ENCODE measurements at regions not wholly inside any gene's neighbourhood (a gene's known extent, or its start where the extent isn't known, plus 50 kb on each side); places are given as distances from the start of the nearest gene placed in this dataset.
"Not testable (repeated sequence)": the region's sequence is repeated elsewhere in the genome, so short reads cannot be mapped to it uniquely, and the experiment has no call there.

DNA sequence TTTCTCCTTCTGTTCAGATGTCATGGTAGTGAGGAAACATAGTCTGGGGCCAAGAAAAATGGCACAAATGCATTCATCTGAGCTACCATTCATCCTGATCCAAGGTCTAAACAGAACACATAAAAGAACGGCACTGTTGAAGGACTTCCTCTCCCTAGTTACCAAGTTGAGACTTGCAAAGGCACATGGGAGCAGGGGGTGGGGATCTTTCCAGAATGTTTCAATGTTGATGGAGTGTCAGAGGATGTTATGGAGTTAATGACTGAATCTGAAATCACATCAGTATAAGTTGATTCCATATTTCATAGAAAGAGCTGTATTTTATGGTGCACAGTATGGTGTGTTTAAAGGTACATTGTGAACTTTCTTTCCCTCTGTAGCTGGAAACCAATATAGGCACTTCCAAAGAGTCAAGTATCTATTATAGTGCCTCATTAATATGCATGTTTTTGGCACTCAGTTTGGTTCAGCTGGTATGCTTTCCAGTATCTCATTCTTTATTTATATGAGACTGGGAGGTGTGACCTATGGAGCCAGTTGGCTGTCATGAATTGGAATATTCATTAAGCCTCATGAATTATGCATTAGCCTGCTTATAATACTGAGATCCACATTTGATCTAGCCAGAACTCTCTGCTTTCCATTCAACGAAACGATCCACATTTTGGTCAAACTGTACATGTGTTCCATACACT lies 603.0 kb downstream of the NR2F1-AS1 start:
- no peak for DNase-seq

DNA sequence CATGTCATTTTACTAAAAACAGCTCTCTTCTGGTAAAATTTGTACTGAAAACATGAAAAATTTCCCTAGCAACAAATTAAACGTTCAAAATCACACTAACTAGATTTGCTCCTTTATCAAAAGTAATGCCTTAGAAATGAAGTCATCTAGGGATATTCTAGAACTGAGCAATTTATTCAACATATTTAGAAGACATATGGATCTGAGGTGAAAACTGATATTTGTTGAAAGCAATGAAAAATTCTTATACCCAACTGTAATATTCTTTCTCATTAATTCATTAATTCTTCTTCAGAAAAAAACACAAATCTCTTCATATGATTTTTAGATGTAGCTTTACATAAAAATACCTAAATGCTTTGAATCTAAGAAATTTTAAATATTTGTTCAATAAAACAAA lies 604.9 kb downstream of the NR2F1-AS1 start:
- no peak for DNase-seq

DNA sequence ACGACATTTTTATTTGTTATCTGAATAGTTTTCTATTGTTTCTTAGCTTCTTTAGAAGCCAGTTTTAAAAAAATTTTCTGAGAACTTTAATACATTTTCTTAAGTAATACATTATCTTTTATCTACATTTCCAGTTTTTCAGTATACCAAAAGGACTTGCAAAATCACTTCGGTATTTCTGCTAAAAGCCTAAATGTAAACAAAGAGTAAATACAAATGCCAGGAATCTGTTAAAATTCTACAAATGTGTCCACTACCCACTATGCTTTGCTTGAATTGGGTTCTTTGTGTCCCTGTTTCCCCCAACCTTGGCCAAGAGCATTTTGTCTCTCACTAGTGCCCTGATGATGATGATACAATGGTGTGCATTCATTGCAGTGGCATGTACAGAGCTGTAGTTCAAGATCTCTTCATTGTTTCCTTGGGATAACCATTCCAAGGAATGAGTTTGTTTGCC lies 611.2 kb downstream of the NR2F1-AS1 start:
- DNase-seq, result no peak

DNA sequence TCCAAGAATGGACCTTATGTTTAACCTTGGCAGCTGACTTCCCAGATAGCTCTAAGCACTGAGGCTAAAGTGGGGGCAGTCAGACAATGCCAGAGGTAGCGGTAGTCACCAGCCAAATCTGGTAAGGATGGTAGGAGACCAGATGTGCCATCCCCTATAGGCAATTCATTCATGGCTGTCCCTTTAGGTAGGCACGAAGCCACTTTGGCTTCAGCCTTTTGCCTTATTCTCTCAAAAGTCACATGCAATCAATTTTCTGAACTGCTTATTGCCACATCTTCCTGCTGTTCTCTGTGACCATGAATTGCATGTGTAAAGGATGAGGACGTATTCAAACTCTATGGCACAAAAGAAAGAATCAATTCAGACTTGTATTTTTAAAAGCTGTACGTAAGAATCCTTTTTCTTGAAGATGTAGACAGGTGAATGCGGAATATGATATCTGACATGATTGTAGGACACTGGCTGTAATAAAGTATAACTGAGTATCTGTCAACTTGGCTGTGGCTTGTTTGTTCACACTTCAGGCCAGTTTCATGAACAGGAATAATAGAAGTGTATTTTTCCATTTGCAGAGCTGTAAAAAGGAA lies 611.7 kb downstream of the NR2F1-AS1 start:
- DNase-seq, result no peak

DNA sequence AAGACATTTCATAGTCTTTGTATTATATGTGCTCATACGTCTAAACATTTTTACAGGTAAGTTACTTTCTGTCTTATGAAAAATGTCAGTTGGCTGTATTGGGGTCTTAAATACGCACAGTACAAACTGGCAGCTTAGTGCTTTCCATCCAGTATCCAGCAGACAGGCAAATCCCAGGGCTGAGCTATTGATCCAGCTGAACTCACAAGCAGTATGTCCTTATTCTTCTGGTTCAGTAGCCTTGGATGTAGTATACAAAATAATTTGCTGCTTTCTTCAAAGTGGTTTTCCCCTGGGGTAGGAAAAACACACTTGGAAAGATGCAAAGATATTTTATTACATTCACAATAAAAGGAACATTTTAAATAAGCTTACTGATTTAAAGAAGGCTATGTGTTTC lies 617.2 kb downstream of the NR2F1-AS1 start:
- DNase-seq, result no peak

DNA sequence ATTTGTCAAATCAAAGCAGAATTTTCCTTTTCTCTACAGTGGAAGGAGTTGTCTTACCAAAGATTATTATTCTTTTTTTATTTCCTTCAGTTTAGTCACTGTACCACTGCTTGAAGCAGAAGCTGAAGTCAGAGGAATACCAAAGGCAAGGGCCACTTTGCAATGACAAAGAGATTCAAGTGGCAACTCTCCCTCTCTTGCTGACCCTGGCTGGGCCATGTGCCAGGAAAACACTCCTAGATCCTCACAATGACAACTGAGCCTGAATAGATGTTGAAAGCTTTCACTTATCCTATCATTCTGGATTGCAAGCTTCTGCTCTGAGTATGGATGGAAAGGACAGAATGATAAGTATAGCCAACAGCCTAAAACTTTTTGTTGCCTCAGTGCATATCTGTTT lies 618.3 kb downstream of the NR2F1-AS1 start:
- no peak for DNase-seq

DNA sequence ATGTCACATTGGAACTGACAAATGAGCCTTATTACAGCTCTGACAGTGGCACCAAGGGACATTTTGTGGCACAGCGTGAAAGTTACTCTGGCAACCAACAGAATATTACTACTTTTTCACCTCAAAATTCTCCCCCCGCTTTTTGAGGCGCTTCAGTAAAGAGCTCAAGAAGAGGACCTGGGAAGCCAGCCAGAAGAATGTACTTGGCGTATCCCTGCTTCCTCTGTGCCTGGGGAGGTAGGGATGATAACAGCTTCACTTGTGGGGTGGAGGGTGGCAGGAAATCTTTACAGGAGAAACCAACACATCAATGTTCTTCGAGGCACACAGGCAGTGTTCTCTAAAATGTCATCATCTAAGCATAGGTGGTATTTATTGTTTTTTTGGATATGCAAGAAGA lies 624.1 kb downstream of the NR2F1-AS1 start:
- DNase-seq, result no peak

DNA sequence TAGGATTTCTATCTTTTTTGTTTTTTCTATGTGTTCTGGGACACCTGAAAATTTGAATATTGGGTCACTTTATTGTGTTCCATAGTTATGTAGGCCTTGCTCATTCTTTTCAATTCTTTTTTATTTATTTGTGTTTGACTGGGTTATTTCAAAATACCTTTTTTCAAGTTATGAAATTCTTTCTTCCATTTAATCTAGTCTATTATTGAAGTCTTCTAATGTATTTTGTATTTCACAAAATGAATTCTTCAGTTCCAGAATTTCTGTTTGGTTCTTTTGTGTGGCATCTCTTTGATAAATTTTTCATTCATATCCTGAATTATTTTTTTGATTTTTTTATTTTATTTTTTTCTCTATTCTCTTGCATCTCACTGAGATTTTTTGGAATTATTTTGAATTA lies 628.8 kb downstream of the NR2F1-AS1 start:
- DNase-seq, result no peak

DNA sequence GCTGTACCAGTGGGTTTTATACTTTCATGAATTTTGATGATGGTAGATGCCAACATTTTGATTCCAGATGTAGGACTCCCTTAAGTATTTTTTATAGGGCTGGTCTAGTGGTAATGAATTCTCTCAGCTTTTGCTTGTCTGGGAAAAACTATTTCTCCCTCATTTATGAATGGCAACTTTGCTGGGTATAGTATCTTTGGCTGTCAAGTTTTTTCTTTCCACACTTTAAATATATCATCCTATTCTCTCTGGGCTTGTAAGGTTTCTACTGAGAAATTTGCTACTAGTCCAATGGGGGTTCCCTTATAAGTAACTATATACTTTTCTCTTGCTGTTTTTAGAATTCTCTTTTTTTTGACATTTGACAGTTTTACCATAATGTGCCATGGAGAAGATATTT lies 629.3 kb downstream of the NR2F1-AS1 start:
- DNase-seq, result no peak

DNA sequence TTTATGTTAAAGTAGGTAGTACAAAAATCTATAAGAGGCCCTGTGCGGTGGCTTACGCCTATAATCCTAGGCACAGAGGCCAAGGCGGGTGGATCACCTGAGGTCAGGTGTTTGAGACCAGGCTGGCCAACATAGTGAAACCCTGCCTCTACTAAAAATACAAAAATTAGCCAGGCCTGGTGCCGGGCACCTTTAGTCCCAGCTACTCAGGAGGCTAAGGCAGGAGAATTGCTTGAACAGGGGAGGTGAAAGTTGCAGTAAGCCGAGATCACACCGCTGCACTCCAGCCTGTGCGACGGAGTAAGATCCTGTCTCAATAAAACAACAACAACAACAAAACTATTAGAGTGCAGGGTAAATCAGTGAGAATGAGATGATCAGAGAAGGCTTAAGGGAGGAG lies 634.5 kb downstream of the NR2F1-AS1 start:
- no peak for DNase-seq

DNA sequence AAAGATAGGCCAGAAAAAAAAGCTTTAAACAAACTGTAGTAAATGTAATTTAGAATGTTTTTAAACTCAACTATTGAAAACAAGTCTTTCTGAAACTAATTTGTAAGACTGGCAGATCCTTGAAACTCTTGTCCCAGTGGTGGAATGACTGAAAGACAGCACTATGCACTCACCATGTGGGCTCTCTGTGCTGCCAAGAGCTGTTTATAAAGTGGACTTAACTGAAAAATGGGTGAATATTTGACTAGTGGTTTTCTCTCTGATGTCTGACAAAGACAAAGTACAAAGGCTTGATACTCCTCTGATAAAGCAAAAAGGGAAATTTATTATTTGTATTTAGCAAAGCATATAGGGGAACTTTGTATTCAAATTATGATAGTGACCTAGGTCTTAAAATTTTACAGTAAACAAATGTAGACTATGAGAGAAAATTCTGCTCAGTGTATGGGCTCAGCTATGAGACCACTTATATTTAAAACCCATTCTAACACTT lies 635.4 kb downstream of the NR2F1-AS1 start:
- DNase-seq, result no peak

DNA sequence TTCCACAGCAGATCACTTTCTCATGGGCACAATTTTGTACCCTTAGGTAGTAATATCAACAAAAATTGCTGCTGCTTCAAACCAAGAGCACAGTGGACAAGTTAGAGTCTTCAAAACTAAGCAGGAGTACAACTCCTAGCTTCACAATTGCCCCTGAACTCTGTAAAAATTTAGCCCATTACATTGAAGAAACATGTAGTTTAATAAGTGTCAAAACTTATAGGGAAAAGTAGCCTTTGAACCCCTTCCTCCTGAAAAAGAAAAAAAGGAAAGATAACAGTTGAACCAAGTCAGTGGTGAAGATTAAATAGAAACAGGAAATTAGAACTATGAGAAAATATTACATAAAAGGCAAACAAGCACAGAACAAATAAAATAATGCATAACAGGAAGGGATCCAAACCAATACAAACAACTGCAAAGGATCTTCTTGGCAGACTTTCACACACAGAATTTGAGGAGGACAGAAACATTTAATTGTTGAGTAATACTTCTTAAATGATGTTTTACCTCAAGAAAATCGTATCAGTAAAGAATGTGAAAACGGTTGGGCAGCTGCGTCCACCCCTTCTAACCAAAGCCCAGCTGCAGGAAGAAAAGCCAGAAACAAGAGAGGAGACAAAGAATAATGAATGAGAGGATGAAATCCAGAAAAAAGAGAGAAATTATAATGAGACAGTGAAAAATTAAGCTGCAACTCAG lies 636.0 kb downstream of the NR2F1-AS1 start:
- DNase-seq, result no peak

DNA sequence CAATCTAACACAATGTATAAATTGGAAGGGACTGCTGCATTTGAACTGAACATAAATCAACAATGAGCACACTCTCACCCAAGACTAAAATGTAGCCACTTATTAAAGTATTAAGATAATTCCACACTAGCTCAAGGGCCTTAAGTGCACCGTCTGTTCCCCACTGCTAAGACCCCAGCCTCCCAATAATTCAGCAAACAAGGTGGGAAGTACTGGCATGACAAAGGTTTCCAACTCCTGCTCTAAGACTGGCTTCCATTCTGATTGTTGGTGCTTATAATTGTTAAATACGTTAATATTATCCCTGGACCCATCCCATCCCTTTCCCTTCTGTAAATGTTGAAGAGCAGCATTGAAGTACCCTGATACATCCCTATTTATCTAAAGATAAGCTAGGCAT lies 636.7 kb downstream of the NR2F1-AS1 start:
- no peak for DNase-seq

DNA sequence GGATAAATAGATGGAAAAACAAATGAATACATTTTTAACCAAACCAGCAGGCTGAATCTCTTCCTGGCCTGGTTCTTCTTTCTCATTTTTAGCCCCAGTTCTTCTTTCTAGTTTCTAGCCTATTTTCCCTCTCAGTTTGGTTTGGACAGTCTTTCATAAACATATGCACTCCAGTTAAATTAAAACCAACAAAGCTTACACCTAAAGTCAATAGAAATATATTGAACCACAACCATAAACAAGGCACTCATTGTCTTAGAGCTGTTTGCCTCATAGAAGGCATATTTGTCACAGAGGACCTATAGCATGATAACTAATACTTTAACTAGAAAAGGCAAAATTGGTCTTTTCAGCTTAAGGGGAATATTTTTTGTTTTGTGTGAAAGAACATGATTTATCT lies 638.3 kb downstream of the NR2F1-AS1 start:
- DNase-seq, result no peak

DNA sequence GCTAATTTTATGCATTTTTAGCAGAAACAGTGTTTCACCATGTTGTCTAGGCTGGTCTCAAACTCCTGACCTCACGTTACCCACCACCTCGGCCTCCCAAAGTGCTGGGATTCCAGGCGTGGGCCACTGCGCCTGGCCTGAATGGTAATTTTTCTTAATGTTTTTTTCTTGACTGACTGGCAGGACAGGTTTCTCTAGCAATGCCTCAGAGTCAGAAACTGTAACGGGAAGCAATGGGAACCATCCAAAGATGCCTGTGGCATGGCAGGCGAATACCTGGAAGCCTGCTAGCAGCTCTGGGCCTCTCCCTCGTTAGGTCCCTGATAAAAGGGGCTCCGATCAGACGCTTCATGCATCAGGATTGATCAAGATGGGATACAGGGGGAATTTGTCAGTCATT lies 639.2 kb downstream of the NR2F1-AS1 start:
- DNase-seq, result no peak

DNA sequence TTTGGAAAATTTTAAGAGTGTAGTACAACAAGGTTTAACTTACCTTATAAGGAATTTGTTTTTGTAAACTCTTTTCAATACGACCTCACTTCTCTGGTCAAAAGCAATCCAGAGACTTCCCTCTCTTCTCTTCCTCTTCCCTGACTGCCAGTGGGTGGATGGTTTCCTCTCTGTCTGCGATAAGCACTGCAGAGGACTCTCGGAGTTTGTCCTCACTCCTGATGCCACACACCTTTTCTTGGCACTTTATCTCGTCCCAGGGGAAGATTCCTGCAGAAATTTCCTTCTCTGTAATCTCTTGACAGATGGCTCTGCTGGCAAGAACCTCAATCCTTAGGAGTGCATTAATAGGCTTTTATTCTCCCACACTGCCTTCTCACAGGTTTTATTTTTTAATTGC lies 641.6 kb downstream of the NR2F1-AS1 start:
- DNase-seq, result no peak

DNA sequence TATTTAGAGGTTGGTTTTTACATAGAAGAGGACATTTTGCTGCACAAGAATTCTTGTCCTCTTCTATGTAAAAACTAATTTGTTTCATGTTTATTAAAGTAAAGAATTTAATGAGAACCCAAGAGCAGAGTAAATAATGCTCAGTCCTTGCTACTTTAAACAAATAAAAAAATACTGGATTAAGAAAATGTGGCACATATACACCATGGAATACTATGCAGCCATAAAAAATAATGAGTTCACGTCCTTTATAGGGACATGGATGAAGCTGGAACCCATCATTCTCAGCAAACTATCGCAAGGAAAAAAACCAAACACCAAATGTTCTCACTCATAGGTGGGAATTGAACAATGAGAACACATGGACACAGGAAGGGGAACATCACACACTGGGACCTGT lies 643.6 kb downstream of the NR2F1-AS1 start:
- not testable (repeated sequence) for DNase-seq

DNA sequence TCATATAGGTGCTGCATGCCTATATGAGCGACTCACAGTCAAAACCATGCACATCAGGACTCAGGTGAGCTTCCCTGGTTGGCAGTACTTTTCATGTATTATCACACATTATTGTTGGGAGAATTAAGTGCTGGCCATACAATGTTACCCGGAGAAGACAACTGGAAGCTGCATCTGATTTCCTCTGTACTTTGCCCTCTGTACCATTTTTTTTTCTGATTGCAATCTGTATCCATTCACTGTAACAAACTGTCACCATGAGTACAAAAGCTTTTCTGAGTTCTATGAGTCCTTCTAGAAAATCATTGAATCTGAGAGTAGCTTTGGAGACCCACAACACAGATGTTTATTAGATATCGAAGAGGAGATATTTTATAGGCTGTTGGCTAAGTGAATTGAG lies 651.0 kb downstream of the NR2F1-AS1 start:
- DNase-seq, result no peak

DNA sequence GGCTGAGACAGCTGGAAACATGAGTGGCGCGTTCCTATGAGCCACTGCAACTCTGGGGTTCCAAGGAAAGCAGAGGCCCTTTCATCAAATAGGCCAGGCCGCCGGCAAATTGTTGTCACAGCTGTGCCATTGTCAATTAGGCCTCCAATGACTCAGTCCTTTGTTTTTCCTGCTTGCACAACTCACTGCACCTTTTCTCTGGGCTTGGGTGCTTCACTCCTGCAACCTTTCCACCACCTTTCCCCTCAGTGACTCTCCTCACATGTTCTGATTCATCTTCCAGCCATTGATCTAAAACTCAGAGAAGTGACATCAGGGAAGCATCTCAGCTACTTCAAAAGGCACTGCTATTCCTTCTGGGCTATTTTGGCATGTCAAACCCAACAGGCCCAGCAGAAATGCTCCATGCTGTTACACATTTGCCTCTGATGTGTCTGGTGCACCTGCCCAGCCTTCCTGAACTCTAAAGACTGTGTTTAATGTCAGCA lies 653.7 kb downstream of the NR2F1-AS1 start:
- no peak for DNase-seq

DNA sequence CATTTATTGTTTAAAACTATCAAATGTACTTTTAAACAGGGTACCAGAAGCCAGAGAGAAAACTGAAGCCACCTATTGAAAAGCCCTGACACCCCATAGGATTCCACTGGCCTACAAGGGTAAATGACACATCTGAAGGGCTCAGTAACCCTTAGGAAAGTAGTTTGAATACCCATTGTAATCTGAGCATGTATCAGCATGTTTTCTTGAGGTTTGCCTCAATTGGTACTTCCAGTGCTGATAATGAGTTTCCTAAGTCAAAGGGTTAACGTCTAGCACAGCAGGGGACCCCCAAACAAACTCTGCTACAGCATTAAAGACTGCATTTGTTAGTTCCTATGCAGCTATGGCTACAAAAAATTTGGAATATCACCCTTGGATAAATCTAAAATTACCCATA lies 657.1 kb downstream of the NR2F1-AS1 start:
- no peak for DNase-seq

DNA sequence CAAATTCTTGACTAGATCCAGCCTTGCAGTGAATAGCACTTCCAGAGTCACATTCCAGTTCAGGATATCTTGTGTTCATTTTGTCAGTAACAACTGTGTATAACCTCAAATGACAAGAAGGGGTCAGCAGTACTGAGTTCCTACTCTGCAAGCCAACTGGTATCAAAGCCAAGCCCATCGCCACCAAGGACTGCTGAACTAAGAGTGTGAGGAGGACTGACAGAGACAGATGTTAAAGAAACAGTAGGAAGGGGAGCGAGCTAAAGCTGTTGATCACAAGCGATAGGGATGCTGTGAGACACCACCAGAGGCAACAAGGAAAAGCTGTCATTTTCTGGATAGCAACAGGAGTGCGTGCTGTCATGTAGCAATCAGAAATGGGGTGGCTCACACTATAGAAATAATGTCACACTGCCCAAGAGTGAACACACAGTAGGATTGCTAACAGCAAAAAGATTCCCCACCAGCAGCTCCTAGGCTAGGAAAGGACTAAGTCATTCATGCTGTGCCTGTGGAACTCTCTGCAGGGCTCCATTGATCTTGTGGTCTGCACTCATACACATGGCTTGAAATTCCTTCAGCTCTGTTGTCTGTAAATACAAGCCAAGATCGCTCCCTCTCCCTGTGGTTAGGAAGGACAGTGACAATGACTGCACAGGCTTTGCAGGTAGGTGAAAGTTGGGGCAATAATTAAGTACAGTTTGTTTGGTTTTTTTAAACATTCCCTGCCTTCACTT lies 658.6 kb downstream of the NR2F1-AS1 start:
- no peak for DNase-seq

DNA sequence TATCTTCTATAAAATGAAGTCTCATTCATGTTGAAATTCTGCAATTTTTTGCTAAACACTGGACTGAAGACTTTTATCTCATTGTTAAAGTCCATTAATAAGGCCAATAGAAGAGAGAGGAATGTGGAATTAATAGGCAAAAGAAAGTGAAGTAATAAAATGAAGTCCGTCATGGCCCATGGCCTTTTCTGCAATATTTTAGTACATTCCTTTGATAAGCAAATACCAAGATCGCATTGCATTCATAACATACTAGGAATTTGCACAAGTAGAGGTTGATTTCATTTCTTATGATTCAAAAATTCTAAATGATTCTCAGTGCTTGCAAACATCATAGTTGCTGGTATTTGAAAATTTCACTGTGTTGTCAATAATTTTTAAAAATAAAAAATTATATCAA lies 664.0 kb downstream of the NR2F1-AS1 start:
- DNase-seq, result no peak

DNA sequence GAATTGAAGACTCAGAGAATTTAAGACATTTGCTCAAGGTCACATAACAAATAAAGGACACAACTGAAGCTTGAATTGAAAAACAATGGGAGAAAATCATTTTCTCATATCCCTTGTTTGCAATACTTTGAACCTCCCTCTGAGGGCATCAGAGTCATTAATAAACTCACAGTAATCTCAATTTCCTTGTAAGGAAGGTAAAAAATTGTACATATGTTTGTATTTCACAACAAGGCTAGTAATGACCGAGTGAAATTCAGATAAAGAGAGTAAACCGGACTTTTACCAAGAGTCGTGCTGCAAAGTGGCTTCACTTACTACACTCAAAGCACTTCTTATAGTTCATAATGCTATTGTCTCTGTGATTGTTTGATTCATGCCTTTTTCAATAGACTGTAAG lies 665.0 kb downstream of the NR2F1-AS1 start:
- DNase-seq, result no peak

Measured in MV-4-11 (cell line).